NOMO-1 treated with dmso at 0.1 percent for 144 hours (cell line): ENCODE measurements at regions not wholly inside any gene's neighbourhood (a gene's known extent, or its start where the extent isn't known, plus 50 kb on each side); places are given as distances from the start of the nearest gene placed in this dataset.
"Not testable (repeated sequence)": the region's sequence is repeated elsewhere in the genome, so short reads cannot be mapped to it uniquely, and the experiment has no call there.

Experiments
- DNase-seq: peaks from one replicate; lab custom pipeline; 2025; ENCODE audit not compliant: unreplicated experiment; lab: John Stamatoyannopoulos, UW

- no peak for DNase-seq
Measured at GRCh38 chr11:97905671-97906070, 1115.1 kb upstream of the CNTN5 start.

GRCh38 chr11:97908354-97908753 is 1112.4 kb upstream of the CNTN5 start:
- no peak for DNase-seq

GRCh38 chr11:97909614-97910399 is 1110.9 kb upstream of the CNTN5 start:
- no peak for DNase-seq

- no peak for DNase-seq
Measured at GRCh38 chr11:97912629-97913028, 1108.1 kb upstream of the CNTN5 start.

GRCh38 chr11:97922933-97923332 is 1097.8 kb upstream of the CNTN5 start:
- not testable (repeated sequence) for DNase-seq

- DNase-seq = no peak
Measured at GRCh38 chr11:97934572-97935208, 1086.1 kb upstream of the CNTN5 start.

- DNase-seq = no peak
Measured at GRCh38 chr11:97937501-97937900, 1083.2 kb upstream of the CNTN5 start.

- DNase-seq = no peak
Measured at GRCh38 chr11:97938789-97939188, 1082.0 kb upstream of the CNTN5 start.

- DNase-seq = no peak
Measured at GRCh38 chr11:97943493-97943892, 1077.3 kb upstream of the CNTN5 start.

GRCh38 chr11:97948793-97949192 is 1072.0 kb upstream of the CNTN5 start:
- no peak for DNase-seq

GRCh38 chr11:97955595-97955994 is 1065.2 kb upstream of the CNTN5 start:
- no peak for DNase-seq

GRCh38 chr11:97956904-97957303 is 1063.8 kb upstream of the CNTN5 start:
- DNase-seq = no peak

GRCh38 chr11:97961431-97961830 is 1059.3 kb upstream of the CNTN5 start:
- no peak for DNase-seq

- no peak for DNase-seq
Measured at GRCh38 chr11:97962758-97963157, 1058.0 kb upstream of the CNTN5 start.

GRCh38 chr11:97963528-97964331 is 1057.0 kb upstream of the CNTN5 start:
- no peak for DNase-seq

GRCh38 chr11:97964332-97965004 is 1056.3 kb upstream of the CNTN5 start:
- no peak for DNase-seq

- DNase-seq = no peak
Measured at GRCh38 chr11:97965849-97966646, 1054.7 kb upstream of the CNTN5 start.

GRCh38 chr11:97966901-97967300 is 1053.8 kb upstream of the CNTN5 start:
- DNase-seq = no peak

- DNase-seq = no peak
Measured at GRCh38 chr11:97968071-97968470, 1052.7 kb upstream of the CNTN5 start.

GRCh38 chr11:97972731-97973130 is 1048.0 kb upstream of the CNTN5 start:
- DNase-seq = no peak
